HepG2 (cell line): ENCODE measurements at regions not wholly inside any gene's neighbourhood (a gene's known extent, or its start where the extent isn't known, plus 50 kb on each side); places are given as distances from the start of the nearest gene placed in this dataset.

Experiments
- ATAC-seq: fragments of 200-7000 bp; cut with Tn5 transposase; 3 replicates; pipeline ENCODE4 v1.9.1; 2020; ENCODE audit warnings: mild to moderate bottlenecking, moderate library complexity
- BruUV-seq: library from RNA; stranded (reverse); fragments of 400-500 nt; replicated peaks from 2 replicates; lab custom pipeline; 2021; lab: Mats Ljungman, UMichigan
- CTCF ChIA-PET: fragments of 300-600 bp; formaldehyde crosslinking; extraction: SDS; loops from one replicate; lab custom pipeline; 2021; ENCODE audit warnings: low total read pairs, inconsistent platforms, low intra/inter-chr PET ratio; lab: Yijun Ruan, JAX
- POLR2A ChIA-PET: fragments of 350-600 bp; sonication (Branson Sonifier 250); formaldehyde crosslinking; loops from one replicate; lab custom pipeline; 2020; ENCODE audit warnings: antibody characterized with exemption, inconsistent platforms; lab: Yijun Ruan, JAX
- DNase-seq: peaks from one replicate; pipeline ENCODE4 v3.0.0-alpha.2; 2015; ENCODE audit warnings: low spot score
- FAIRE-seq: peaks from 3 replicates; lab custom pipeline; 2011; peaks lifted over from hg19 to GRCh38; lab: Jason Lieb, UNC
- H2AFZ ChIP-seq: one replicate; pipeline ENCODE4 v1.6.1; 2011; ENCODE audit warnings: low read length, inconsistent platforms
- H3K27ac ChIP-seq: fragments of 300-600 bp; 3 replicates; pipeline ENCODE4 v1.8.0; 2011; ENCODE audit warnings: mixed run types, mild to moderate bottlenecking, mixed read lengths, low read length, inconsistent platforms; ENCODE audit not compliant: insufficient read depth; ENCODE audit errors: extremely low read length
- H3K27me3 ChIP-seq, 2 experiments: fragments of 200-600 bp in 1 of 2; 2 replicates in 1 of 2; 3 replicates in 1 of 2; pipeline versions ENCODE4 v1.6.0 to v1.8.0; 2011; ENCODE audit warnings: low read length in 2 of 2, mild to moderate bottlenecking in 2 of 2, moderate library complexity in 2 of 2, inconsistent platforms in 1 of 2; ENCODE audit not compliant: insufficient read depth in 2 of 2, control insufficient read depth in 1 of 2
- H3K36me3 ChIP-seq, 2 experiments: fragments of 200-600 bp in 1 of 2; replicated peaks in 1 of 2; 2 replicates in 1 of 2; 3 replicates in 1 of 2; pipeline versions ENCODE4 v1.5.1 to v1.8.0; 2011; ENCODE audit warnings: low read length in 2 of 2, inconsistent platforms in 1 of 2; ENCODE audit not compliant: insufficient read depth in 2 of 2, control insufficient read depth in 1 of 2
- H3K4me1 ChIP-seq: 2 replicates; pipeline ENCODE4 v1.5.1; 2012; ENCODE audit warnings: low read length, inconsistent platforms; ENCODE audit not compliant: insufficient read depth
- H3K4me2 ChIP-seq: 2 replicates; pipeline ENCODE4 v1.6.0; 2011; ENCODE audit warnings: low read depth, low read length, inconsistent platforms
- H3K4me3 ChIP-seq, 3 experiments: fragments of 200-600 bp in 1 of 3; sonication (generic), shearing (Covaris generic) in 1 of 3; replicated peaks in 1 of 3; 2 replicates each; pipeline ENCODE4 v1.5.1; 2011 to 2016; ENCODE audit warnings: low read length in 3 of 3, inconsistent platforms in 2 of 3, low read depth in 2 of 3, mild to moderate bottlenecking in 2 of 3, control low read depth in 1 of 3, mixed read lengths in 1 of 3; ENCODE audit not compliant: insufficient read depth in 1 of 3
- H3K79me2 ChIP-seq: one replicate; pipeline ENCODE4 v1.6.1; 2011; ENCODE audit warnings: low read length, inconsistent platforms; ENCODE audit not compliant: insufficient read depth
- H3K9ac ChIP-seq: 2 replicates; pipeline ENCODE4 v1.6.0; 2011; ENCODE audit warnings: mild to moderate bottlenecking, low read depth, low read length, inconsistent platforms; ENCODE audit not compliant: insufficient read depth
- H3K9me3 ChIP-seq: 2 replicates; pipeline ENCODE4 v1.5.1; 2012; ENCODE audit warnings: mild to moderate bottlenecking, low read length
- H4K20me1 ChIP-seq: 2 replicates; pipeline ENCODE4 v1.6.0; 2011; ENCODE audit warnings: inconsistent platforms, mild to moderate bottlenecking, low read length, moderate library complexity; ENCODE audit not compliant: insufficient read depth
- ATF7 ChIP-seq, 2 experiments: fragments of 450-650 bp in 1 of 2; sonication (generic) in 1 of 2; formaldehyde crosslinking in 1 of 2; IDR thresholded peaks; 2 replicates each; pipeline versions ENCODE4 v1.4.0 to v1.6.1; 2016 to 2020; ENCODE audit warnings: antibody characterized with exemption in 1 of 2, mild to moderate bottlenecking in 1 of 2, missing genetic modification reagents in 1 of 2
- FOSL1 ChIP-seq: sonication (generic); formaldehyde crosslinking; IDR thresholded peaks from 2 replicates; pipeline ENCODE4 v1.9.0; 2021; ENCODE audit warnings: missing genetic modification reagents, borderline replicate concordance
- KAT7 ChIP-seq: IDR thresholded peaks from 2 replicates; pipeline ENCODE4 v1.6.1; 2018; ENCODE audit warnings: borderline replicate concordance, missing compliant biosample characterization
- MIXL1 ChIP-seq: IDR thresholded peaks from 2 replicates; pipeline ENCODE4 v1.6.1; 2016
- MTA1 ChIP-seq: sonication (generic); formaldehyde crosslinking; IDR thresholded peaks from 2 replicates; pipeline ENCODE4 v1.4.0; 2020; ENCODE audit warnings: missing genetic modification reagents, mild to moderate bottlenecking, borderline replicate concordance
- NCOA5 ChIP-seq: sonication (generic); formaldehyde crosslinking; IDR thresholded peaks from 2 replicates; pipeline ENCODE4 v1.4.0; 2020; ENCODE audit warnings: missing genetic modification reagents
- SALL1 ChIP-seq: sonication (generic); formaldehyde crosslinking; IDR thresholded peaks from 2 replicates; pipeline ENCODE4 v1.8.0; 2022; ENCODE audit warnings: mild to moderate bottlenecking, missing genetic modification reagents
- THAP8 ChIP-seq: sonication (generic); formaldehyde crosslinking; IDR thresholded peaks from 2 replicates; pipeline ENCODE4 v1.5.1; 2020; ENCODE audit warnings: missing genetic modification reagents, mild to moderate bottlenecking, borderline replicate concordance
- YEATS4 ChIP-seq: sonication (generic); formaldehyde crosslinking; IDR thresholded peaks from 2 replicates; pipeline ENCODE4 v1.4.0; 2020; ENCODE audit warnings: missing genetic modification reagents, borderline replicate concordance
- ZFP90 ChIP-seq: sonication (generic); formaldehyde crosslinking; IDR thresholded peaks from 2 replicates; pipeline ENCODE4 v1.8.0; 2022; ENCODE audit warnings: missing genetic modification reagents, mild to moderate bottlenecking, inconsistent platforms, borderline replicate concordance
- ZNF546 ChIP-seq: sonication (generic); formaldehyde crosslinking; conservative IDR thresholded peaks from 2 replicates; pipeline ENCODE4 v1.8.1; 2023; ENCODE audit warnings: mild to moderate bottlenecking, missing genetic modification reagents
- WGBS: methylation state at CpG from one replicate; pipeline ENCODE4 v1.1.6; 2017; ENCODE audit warnings: low lambda C conversion rate; 5-methylcytosine and 5-hydroxymethylcytosine counted together
- in situ Hi-C: cut with HindIII; loops from 2 replicates; pipeline ENCODE4 v1.10.0; 2017; ENCODE audit warnings: low pct_unique_long_range_greater_than_20kb; ENCODE audit not compliant: extremely low pct_ligation_motif_present
- intact Hi-C: fragments of 100-400 bp; cut with micrococcal nuclease; formaldehyde crosslinking; loops from one replicate; pipeline ENCODE4 v1.10.0; 2022; ENCODE audit not compliant: unreplicated experiment
- TF ChIP-seq, protein P1 (sequence below): sonication (generic); formaldehyde crosslinking; IDR thresholded peaks from 2 replicates; pipeline ENCODE4 v1.5.0; 2020; ENCODE audit warnings: missing genetic modification reagents
- TF ChIP-seq, protein P2 (sequence below): sonication (generic); formaldehyde crosslinking; IDR thresholded peaks from 2 replicates; pipeline ENCODE4 v1.4.0; 2020; ENCODE audit warnings: missing genetic modification reagents, mild to moderate bottlenecking, borderline replicate concordance

GRCh38 chr16:80459331-80459777, 81.4 kb upstream of the DYNLRB2 start:
- no peaks in the 10 kb centered on the region for H3K79me2 ChIP-seq
- no peak overlapping the region for H3K4me3 ChIP-seq
- H2AFZ ChIP-seq: no peak overlapping the region
- no TSS peak for BruUV-seq
- POLR2A ChIA-PET: no interaction called here
- intact Hi-C loops: no loop called here
- H3K36me3 ChIP-seq: no peaks in the 10 kb centered on the region
- WGBS: 50% methylated on average over 3 of the region's 3 CpGs
- no peak overlapping the region for H3K27ac ChIP-seq
- TF ChIP-seq MIXL1 (CRISPR knock-in tag) (no peak), YEATS4 (CRISPR knock-in tag) (no peak)
- H3K4me2 ChIP-seq: no peak overlapping the region
- DNase-seq (no peak), ATAC-seq (no peak), FAIRE-seq (no peak)
- in situ Hi-C loops: loop anchor here (10.0 kb wide), 1 partner anchor 55 kb away; no protein-coding TSS in a partner anchor
- CTCF ChIA-PET: no interaction called here
- H3K9me3 ChIP-seq: no peaks in the 10 kb centered on the region
- peaks cover 0 to 28% of the 10 kb centered on the region in 2 experiments; a peak in 4 of 5 replicates for H3K27me3 ChIP-seq
- H3K9ac ChIP-seq: no peak overlapping the region
- peaks cover 21% of the 10 kb centered on the region for H3K4me1 ChIP-seq
- no peaks in the 10 kb centered on the region for H4K20me1 ChIP-seq

DNA sequence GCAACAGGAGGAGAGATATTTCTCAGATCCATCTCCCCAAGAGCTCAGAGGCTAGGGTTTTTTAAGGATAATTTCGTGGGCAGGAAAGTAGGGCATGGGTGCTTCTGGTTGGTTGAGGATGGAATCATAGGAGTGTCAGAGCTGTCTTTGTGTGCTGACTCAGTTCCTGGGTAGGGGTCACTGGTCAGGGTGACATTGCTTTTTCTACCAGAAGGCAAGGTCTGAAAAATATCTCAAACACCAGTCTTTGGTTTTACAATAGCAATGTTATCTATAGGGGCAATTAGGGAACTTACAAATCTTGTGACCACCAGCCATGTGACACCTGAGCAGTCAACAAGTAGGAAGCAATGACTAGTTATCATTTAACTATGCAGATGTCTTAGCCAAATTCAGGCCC, 82.9 kb upstream of the DYNLRB2 start:
- H3K27ac ChIP-seq: no peak overlapping the region
- in situ Hi-C loops (loop anchor here (10.0 kb wide), 1 partner anchor 57 kb away; no protein-coding TSS in a partner anchor), intact Hi-C loops (no loop called here)
- ChIA-PET CTCF (no interaction called here), POLR2A (no interaction called here)
- no peak for DNase-seq
- H3K27me3 ChIP-seq: peaks cover 0 to 28% of the 10 kb centered on the region in 2 experiments; a peak in 4 of 5 replicates
- no peak overlapping the region for H3K9ac ChIP-seq
- H3K36me3 ChIP-seq: no peaks in the 10 kb centered on the region
- no peak overlapping the region for H3K4me3 ChIP-seq
- no peak overlapping the region for H2AFZ ChIP-seq
- H3K4me2 ChIP-seq: no peak overlapping the region
- H4K20me1 ChIP-seq: no peaks in the 10 kb centered on the region
- TF ChIP-seq ZFP90 (CRISPR knock-in tag) (no peak), SALL1 (CRISPR knock-in tag) (no peak), THAP8 (no peak), ATF7 (IDR thresholded peaks at IDR 0.05) (no peak), ATF7 (CRISPR knock-in tag; IDR thresholded peaks at IDR 0.05) (no peak), KAT7 (CRISPR knock-in tag) (no peak), YEATS4 (CRISPR knock-in tag) (no peak), FOSL1 (no peak), MTA1 (CRISPR knock-in tag) (no peak), ZNF546 (no peak), NCOA5 (CRISPR knock-in tag) (no peak)
- TF ChIP-seq, protein P1, sequence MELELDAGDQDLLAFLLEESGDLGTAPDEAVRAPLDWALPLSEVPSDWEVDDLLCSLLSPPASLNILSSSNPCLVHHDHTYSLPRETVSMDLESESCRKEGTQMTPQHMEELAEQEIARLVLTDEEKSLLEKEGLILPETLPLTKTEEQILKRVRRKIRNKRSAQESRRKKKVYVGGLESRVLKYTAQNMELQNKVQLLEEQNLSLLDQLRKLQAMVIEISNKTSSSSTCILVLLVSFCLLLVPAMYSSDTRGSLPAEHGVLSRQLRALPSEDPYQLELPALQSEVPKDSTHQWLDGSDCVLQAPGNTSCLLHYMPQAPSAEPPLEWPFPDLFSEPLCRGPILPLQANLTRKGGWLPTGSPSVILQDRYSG (CRISPR knock-in tag): no peak
- TF ChIP-seq, protein P2, sequence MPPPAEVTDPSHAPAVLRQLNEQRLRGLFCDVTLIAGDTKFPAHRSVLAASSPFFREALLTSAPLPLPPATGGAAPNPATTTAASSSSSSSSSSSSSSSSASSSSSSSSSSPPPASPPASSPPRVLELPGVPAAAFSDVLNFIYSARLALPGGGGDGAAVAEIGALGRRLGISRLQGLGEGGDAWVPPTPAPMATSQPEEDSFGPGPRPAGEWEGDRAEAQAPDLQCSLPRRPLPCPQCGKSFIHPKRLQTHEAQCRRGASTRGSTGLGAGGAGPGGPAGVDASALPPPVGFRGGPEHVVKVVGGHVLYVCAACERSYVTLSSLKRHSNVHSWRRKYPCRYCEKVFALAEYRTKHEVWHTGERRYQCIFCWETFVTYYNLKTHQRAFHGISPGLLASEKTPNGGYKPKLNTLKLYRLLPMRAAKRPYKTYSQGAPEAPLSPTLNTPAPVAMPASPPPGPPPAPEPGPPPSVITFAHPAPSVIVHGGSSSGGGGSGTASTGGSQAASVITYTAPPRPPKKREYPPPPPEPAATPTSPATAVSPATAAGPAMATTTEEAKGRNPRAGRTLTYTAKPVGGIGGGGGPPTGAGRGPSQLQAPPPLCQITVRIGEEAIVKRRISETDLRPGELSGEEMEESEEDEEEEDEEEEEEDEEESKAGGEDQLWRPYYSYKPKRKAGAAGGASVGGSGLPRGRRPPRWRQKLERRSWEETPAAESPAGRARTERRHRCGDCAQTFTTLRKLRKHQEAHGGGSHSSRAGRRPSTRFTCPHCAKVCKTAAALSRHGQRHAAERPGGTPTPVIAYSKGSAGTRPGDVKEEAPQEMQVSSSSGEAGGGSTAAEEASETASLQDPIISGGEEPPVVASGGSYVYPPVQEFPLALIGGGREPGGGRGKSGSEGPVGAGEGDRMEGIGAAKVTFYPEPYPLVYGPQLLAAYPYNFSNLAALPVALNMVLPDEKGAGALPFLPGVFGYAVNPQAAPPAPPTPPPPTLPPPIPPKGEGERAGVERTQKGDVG (CRISPR knock-in tag): no peak
- TF ChIP-seq, all 625 proteins: peak for 0
- ATAC-seq (no peak), FAIRE-seq (no peak)
- H3K79me2 ChIP-seq: no peaks in the 10 kb centered on the region
- no peaks in the 10 kb centered on the region for H3K9me3 ChIP-seq
- BruUV-seq: no TSS peak
- WGBS: 0% methylated on average over 1 of the region's 1 CpG
- peaks cover 8% of the 10 kb centered on the region for H3K4me1 ChIP-seq
